GM06990 (cell line): ENCODE measurements at regions not wholly inside any gene's neighbourhood (a gene's known extent, or its start where the extent isn't known, plus 50 kb on each side); places are given as distances from the start of the nearest gene placed in this dataset.

ENCODE experiments used
- DNase-seq: peaks from one replicate; pipeline ENCODE4 v3.0.0-alpha.2; 2011; ENCODE audit not compliant: insufficient read length; ENCODE audit errors: extremely low read depth
- H3K27me3 ChIP-seq: replicated peaks from 2 replicates; pipeline ENCODE4 v1.6.0; 2011; ENCODE audit warnings: low read length; ENCODE audit not compliant: control insufficient read depth, insufficient read depth
- H3K36me3 ChIP-seq: 2 replicates; pipeline ENCODE4 v1.5.1; 2011; ENCODE audit warnings: low read length; ENCODE audit not compliant: control insufficient read depth, insufficient read depth
- H3K4me3 ChIP-seq: replicated peaks from 2 replicates; pipeline ENCODE4 v1.5.1; 2011; ENCODE audit warnings: low read depth, mild to moderate bottlenecking, control low read depth, low read length
- CTCF ChIP-seq: IDR thresholded peaks from 2 replicates; pipeline ENCODE4 v1.5.1; 2011; ENCODE audit warnings: low read length, control low read depth, mild to moderate bottlenecking, inconsistent platforms; ENCODE audit not compliant: insufficient read depth, poor library complexity, severe bottlenecking

DNA sequence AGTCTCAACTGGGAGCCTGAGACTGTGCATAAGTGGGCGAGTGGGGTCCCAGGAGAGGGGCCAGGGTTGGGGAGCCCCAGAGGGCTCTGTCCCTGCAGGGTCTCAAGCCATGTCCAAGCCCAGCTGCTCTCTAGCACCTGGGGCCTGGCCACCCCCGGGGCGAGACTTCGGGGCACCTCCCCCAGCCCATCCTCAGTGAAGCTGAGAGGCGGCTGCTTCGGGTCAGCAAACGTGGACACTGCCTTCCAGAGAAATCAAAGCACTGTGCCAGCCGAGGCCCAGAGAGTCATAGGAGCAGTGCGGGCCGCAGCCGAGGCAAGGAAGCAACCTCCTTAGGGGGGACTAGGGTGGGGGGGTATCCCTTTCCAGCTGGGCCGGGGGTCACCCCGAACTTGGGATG lies 77.5 kb downstream of the ENGASE start:
- no peak for DNase-seq
- TF ChIP-seq CTCF = no peak
- H3K27me3 ChIP-seq = no peaks in the 10 kb centered on the region; the same call in 1 of the 2 replicates
- H3K4me3 ChIP-seq = no peak overlapping the region
- H3K36me3 ChIP-seq = no peaks in the 10 kb centered on the region

DNA sequence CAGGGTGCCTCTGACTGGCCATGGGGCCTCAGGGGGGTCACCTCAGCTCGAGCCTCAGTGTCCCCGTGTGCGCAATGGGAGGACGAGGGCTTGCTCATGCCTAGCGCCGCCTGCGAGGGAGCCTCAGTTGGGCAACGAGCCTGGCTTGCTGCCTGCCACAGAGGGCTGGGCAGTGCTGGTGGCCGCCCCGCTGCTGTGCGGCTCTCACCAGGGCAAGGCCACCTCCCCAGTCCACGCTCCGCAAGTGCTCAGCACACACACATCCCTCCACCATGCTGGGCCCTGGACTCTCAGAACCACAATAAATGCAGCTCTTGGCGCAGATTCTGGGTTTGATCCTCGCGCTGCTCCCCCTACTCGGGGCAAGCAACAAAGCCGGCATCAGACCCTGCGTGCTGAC lies 76.2 kb downstream of the ENGASE start:
- no peaks in the 10 kb centered on the region for H3K36me3 ChIP-seq
- H3K4me3 ChIP-seq = no peak overlapping the region
- no peak for DNase-seq
- TF ChIP-seq CTCF = no peak
- H3K27me3 ChIP-seq = no peaks in the 10 kb centered on the region; the same call in 1 of the 2 replicates

DNA sequence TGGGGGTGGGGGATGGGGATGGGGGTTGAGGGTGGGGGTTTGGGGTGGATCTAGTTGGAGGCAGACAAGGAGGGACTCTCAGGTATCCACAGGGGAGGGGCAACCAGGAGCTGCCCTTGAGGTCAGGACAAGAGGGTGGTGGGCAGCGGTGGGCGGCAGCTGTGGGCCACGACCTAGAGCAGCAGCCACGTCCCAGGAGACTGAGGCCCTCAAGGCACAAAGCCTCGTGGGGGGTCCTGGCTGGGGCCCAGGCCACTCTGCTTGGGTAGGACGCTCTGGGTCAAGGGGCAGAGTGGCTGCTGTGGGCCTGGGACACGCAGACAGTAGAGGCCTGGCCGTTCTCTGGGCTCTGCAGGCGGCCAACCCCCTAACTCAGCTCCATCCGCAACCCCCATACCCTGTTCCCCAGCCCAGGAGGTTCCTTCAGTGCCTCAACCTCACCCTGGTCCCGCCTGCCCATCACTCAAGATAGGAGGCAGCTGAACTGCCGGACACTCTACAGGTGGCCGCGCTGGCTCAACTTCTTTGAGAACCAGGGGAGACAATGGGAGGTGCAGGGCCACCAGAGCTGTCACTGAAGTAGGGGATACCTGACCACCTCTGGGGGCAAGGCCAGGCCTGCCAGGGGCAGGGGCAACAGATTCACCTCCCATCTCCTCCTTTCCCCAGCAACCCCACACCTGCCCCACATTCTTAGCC lies 75.6 kb downstream of the ENGASE start:
- H3K4me3 ChIP-seq = no peak overlapping the region
- DNase-seq = no peak
- TF ChIP-seq CTCF = no peak
- no peaks in the 10 kb centered on the region; the same call in 1 of the 2 replicates for H3K27me3 ChIP-seq
- H3K36me3 ChIP-seq = no peaks in the 10 kb centered on the region

- TF ChIP-seq CTCF = no peak
- DNase-seq = no peak
- H3K4me3 ChIP-seq = no peak overlapping the region
- no peaks in the 10 kb centered on the region for H3K36me3 ChIP-seq
- no peaks in the 10 kb centered on the region; the same call in 1 of the 2 replicates for H3K27me3 ChIP-seq
Measured at GRCh38 chr17:79148584-79148983, 74.0 kb downstream of the ENGASE start.

- no peak for TF ChIP-seq CTCF
- no peaks in the 10 kb centered on the region for H3K36me3 ChIP-seq
- DNase-seq = no peak
- no peak overlapping the region for H3K4me3 ChIP-seq
- H3K27me3 ChIP-seq = no peaks in the 10 kb centered on the region; the same call in 1 of the 2 replicates
Measured at GRCh38 chr17:79147746-79148506, 73.3 kb downstream of the ENGASE start.
